ENCODE measurements at regions not wholly inside any gene's neighbourhood (a gene's known extent, or its start where the extent isn't known, plus 50 kb on each side); places are given as distances from the start of the nearest gene placed in this dataset.

- no peak for DNase-seq
Observed at GRCh38 chr2:104472076-104472475, 381.8 kb upstream of the POU3F3 start.

- DNase-seq, result peak; percentile 10
Observed at GRCh38 chr2:104473546-104473945, 380.4 kb upstream of the POU3F3 start.

GRCh38 chr2:104474716-104475115 is 379.2 kb upstream of the POU3F3 start:
- DNase-seq, result no peak

- DNase-seq, result no peak
Observed at GRCh38 chr2:104476075-104476474, 377.8 kb upstream of the POU3F3 start.

GRCh38 chr2:104476563-104476988 is 377.3 kb upstream of the POU3F3 start:
- DNase-seq, result no peak

- DNase-seq, result no peak
Observed at GRCh38 chr2:104481341-104481740, 372.6 kb upstream of the POU3F3 start.

- peak; percentile 70 for DNase-seq
Observed at GRCh38 chr2:104487366-104487765, 366.5 kb upstream of the POU3F3 start.

- DNase-seq, result no peak
Observed at GRCh38 chr2:104493698-104494097, 360.2 kb upstream of the POU3F3 start.

GRCh38 chr2:104501342-104501741 is 352.6 kb upstream of the POU3F3 start:
- DNase-seq, result no peak

- DNase-seq, result no peak
Observed at GRCh38 chr2:104501929-104502328, 352.0 kb upstream of the POU3F3 start.

GRCh38 chr2:104502901-104503300 is 351.0 kb upstream of the POU3F3 start:
- no peak for DNase-seq

GRCh38 chr2:104504331-104505073 is 349.4 kb upstream of the POU3F3 start:
- no peak for DNase-seq

GRCh38 chr2:104518256-104518655 is 335.7 kb upstream of the POU3F3 start:
- DNase-seq, result no peak

- peak; percentile 17 for DNase-seq
Observed at GRCh38 chr2:104521247-104521646, 332.7 kb upstream of the POU3F3 start.

- no peak for DNase-seq
Observed at GRCh38 chr2:104523921-104524320, 330.0 kb upstream of the POU3F3 start.

GRCh38 chr2:104528101-104528500 is 325.8 kb upstream of the POU3F3 start:
- no peak for DNase-seq

GRCh38 chr2:104531122-104531521 is 322.8 kb upstream of the POU3F3 start:
- DNase-seq, result no peak

GRCh38 chr2:104537116-104537515 is 316.8 kb upstream of the POU3F3 start:
- no peak for DNase-seq

GRCh38 chr2:104538077-104538476 is 315.8 kb upstream of the POU3F3 start:
- no peak for DNase-seq

- DNase-seq, result peak; percentile 76
Observed at GRCh38 chr2:104539649-104540048, 314.3 kb upstream of the POU3F3 start.

GRCh38 chr2:104545055-104545454 is 308.9 kb upstream of the POU3F3 start:
- no peak for DNase-seq

- no peak for DNase-seq
Observed at GRCh38 chr2:104546537-104546936, 307.4 kb upstream of the POU3F3 start.

- no peak for DNase-seq
Observed at GRCh38 chr2:104547221-104547620, 306.7 kb upstream of the POU3F3 start.

- no peak for DNase-seq
Observed at GRCh38 chr2:104561251-104561650, 292.7 kb upstream of the POU3F3 start.

GRCh38 chr2:104562537-104562936 is 291.4 kb upstream of the POU3F3 start:
- no peak for DNase-seq

Measured in hematopoietic multipotent progenitor cell treated with erythropoietin and hydrocortisone succinate and interleukin-3 and kit ligand, for 4 days (in vitro differentiated cells).